WTC11 (cell line): ENCODE measurements at regions not wholly inside any gene's neighbourhood (a gene's known extent, or its start where the extent isn't known, plus 50 kb on each side); places are given as distances from the start of the nearest gene placed in this dataset.

Source experiments
- ATAC-seq: fragments of 200-7000 bp; cut with Tn5 transposase; 2 replicates; pipeline ENCODE4 v1.10.0; 2021; ENCODE audit warnings: mild to moderate bottlenecking, moderate library complexity
- CTCF ChIA-PET: fragments of 300-600 bp; sonication (Branson Sonifier 250); formaldehyde crosslinking; loops from one replicate; lab custom pipeline; 2021; ENCODE audit warnings: antibody characterized with exemption; lab: Charles Lee
- POLR2A ChIA-PET: fragments of 350-600 bp; sonication (Branson Sonifier 250); formaldehyde crosslinking; loops from one replicate; lab custom pipeline; 2021; ENCODE audit warnings: antibody characterized with exemption; lab: Charles Lee
- DNase-seq: peaks from one replicate; pipeline ENCODE4 v3.0.0; 2021; ENCODE audit warnings: low spot score
- H3K27ac Mint-ChIP-seq: 2 replicates; pipeline ENCODE4 v1.8.0; 2021; ENCODE audit warnings: mixed read lengths
- H3K27me3 Mint-ChIP-seq: 2 replicates; pipeline ENCODE4 v1.8.0; 2021; ENCODE audit warnings: low read depth, mild to moderate bottlenecking, moderate library complexity, mixed read lengths
- H3K36me3 Mint-ChIP-seq: 2 replicates; pipeline ENCODE4 v1.8.0; 2021; ENCODE audit warnings: mixed read lengths
- H3K4me1 Mint-ChIP-seq: 2 replicates; pipeline ENCODE4 v1.8.0; 2022; ENCODE audit warnings: mixed read lengths
- H3K4me3 Mint-ChIP-seq: 2 replicates; pipeline ENCODE4 v1.8.0; 2021; ENCODE audit warnings: mild to moderate bottlenecking, moderate library complexity, mixed read lengths
- H3K9me3 Mint-ChIP-seq: 2 replicates; pipeline ENCODE4 v1.8.0; 2021; ENCODE audit warnings: mixed read lengths
- AFF4 ChIP-seq: sonication (generic); formaldehyde crosslinking; IDR thresholded peaks from 2 replicates; pipeline ENCODE4 v1.8.1; 2023; ENCODE audit warnings: mild to moderate bottlenecking, missing genetic modification reagents, borderline replicate concordance
- IRF2 ChIP-seq: sonication (generic); formaldehyde crosslinking; IDR thresholded peaks from 2 replicates; pipeline ENCODE4 v1.8.0; 2022; ENCODE audit warnings: low read depth, missing genetic modification reagents, borderline replicate concordance
- JUN ChIP-seq: sonication (generic); formaldehyde crosslinking; IDR thresholded peaks from 2 replicates; pipeline ENCODE4 v1.8.0; 2023; ENCODE audit warnings: mild to moderate bottlenecking, missing genetic modification reagents
- KAT7 ChIP-seq: sonication (generic); formaldehyde crosslinking; IDR thresholded peaks from 2 replicates; pipeline ENCODE4 v1.8.1; 2023; ENCODE audit warnings: missing genetic modification reagents, mild to moderate bottlenecking, borderline replicate concordance
- MAX ChIP-seq: sonication (generic); formaldehyde crosslinking; IDR thresholded peaks from 2 replicates; pipeline ENCODE4 v1.8.0; 2022; ENCODE audit warnings: mild to moderate bottlenecking, missing genetic modification reagents
- MLX ChIP-seq: sonication (generic); formaldehyde crosslinking; IDR thresholded peaks from 2 replicates; pipeline ENCODE4 v1.8.1; 2023; ENCODE audit warnings: mild to moderate bottlenecking, missing genetic modification reagents, moderate library complexity
- NFYB ChIP-seq: sonication (generic); formaldehyde crosslinking; conservative IDR thresholded peaks from 2 replicates; pipeline ENCODE4 v1.8.0; 2022; ENCODE audit warnings: low read depth, missing genetic modification reagents
- NR2C2 ChIP-seq: sonication (generic); formaldehyde crosslinking; IDR thresholded peaks from 2 replicates; pipeline ENCODE4 v1.8.0; 2022; ENCODE audit warnings: mild to moderate bottlenecking, missing genetic modification reagents
- SMAD4 ChIP-seq: sonication (generic); formaldehyde crosslinking; IDR thresholded peaks from 2 replicates; pipeline ENCODE4 v1.8.0; 2022; ENCODE audit warnings: mild to moderate bottlenecking, missing genetic modification reagents
- SP1 ChIP-seq: sonication (generic); formaldehyde crosslinking; conservative IDR thresholded peaks from 2 replicates; pipeline ENCODE4 v1.8.1; 2022; ENCODE audit warnings: missing genetic modification reagents
- TCF7 ChIP-seq: sonication (generic); formaldehyde crosslinking; IDR thresholded peaks from 2 replicates; pipeline ENCODE4 v1.8.0; 2022; ENCODE audit warnings: mild to moderate bottlenecking, low read depth, missing genetic modification reagents, moderate library complexity
- TEAD1 ChIP-seq: sonication (generic); formaldehyde crosslinking; IDR thresholded peaks from 2 replicates; pipeline ENCODE4 v1.8.0; 2022; ENCODE audit warnings: mild to moderate bottlenecking, missing genetic modification reagents
- TEAD4 ChIP-seq: sonication (generic); formaldehyde crosslinking; IDR thresholded peaks from 2 replicates; pipeline ENCODE4 v1.8.0; 2022; ENCODE audit warnings: mild to moderate bottlenecking, missing genetic modification reagents
- ZNF232 ChIP-seq: sonication (generic); formaldehyde crosslinking; IDR thresholded peaks from 2 replicates; pipeline ENCODE4 v1.8.0; 2022; ENCODE audit warnings: mild to moderate bottlenecking, missing genetic modification reagents
- ZNF317 ChIP-seq: sonication (generic); formaldehyde crosslinking; IDR thresholded peaks from 2 replicates; pipeline ENCODE4 v1.8.1; 2023; ENCODE audit warnings: low read depth, mild to moderate bottlenecking, moderate library complexity, missing genetic modification reagents, borderline replicate concordance
- ZNF423 ChIP-seq: fragments of 250-450 bp; sonication (Bioruptor Pico); IDR thresholded peaks from 2 replicates; pipeline ENCODE4 v2.1.2; 2022; ENCODE audit warnings: mild to moderate bottlenecking, moderate library complexity
- TF ChIP-seq, protein P1 (sequence below): fragments of 200-600 bp; IDR thresholded peaks from 2 replicates; pipeline ENCODE4 v1.8.0; 2022; ENCODE audit warnings: antibody characterized with exemption
- TF ChIP-seq, protein P2 (sequence below): sonication (generic); formaldehyde crosslinking; IDR thresholded peaks from 2 replicates; pipeline ENCODE4 v1.8.0; 2022; ENCODE audit warnings: mild to moderate bottlenecking, missing genetic modification reagents
- TF ChIP-seq, protein P3 (sequence below): sonication (generic); formaldehyde crosslinking; IDR thresholded peaks from 2 replicates; pipeline ENCODE4 v1.8.1; 2022; ENCODE audit warnings: low read depth, mild to moderate bottlenecking, moderate library complexity, missing genetic modification reagents, borderline replicate concordance
- TF ChIP-seq, protein P4 (sequence below): fragments of 250-450 bp; sonication (Bioruptor Pico); IDR thresholded peaks from 2 replicates; pipeline ENCODE4 v1.8.0; 2021; ENCODE audit warnings: mild to moderate bottlenecking

- TF ChIP-seq AFF4, result no peak
- no peak for TF ChIP-seq NFYB (CRISPR knock-in tag)
- no peak for TF ChIP-seq JUN
- TF ChIP-seq NR2C2, result no peak
- no peak for TF ChIP-seq SP1
- no peak for TF ChIP-seq TCF7 (CRISPR knock-in tag)
- TF ChIP-seq, protein P1, sequence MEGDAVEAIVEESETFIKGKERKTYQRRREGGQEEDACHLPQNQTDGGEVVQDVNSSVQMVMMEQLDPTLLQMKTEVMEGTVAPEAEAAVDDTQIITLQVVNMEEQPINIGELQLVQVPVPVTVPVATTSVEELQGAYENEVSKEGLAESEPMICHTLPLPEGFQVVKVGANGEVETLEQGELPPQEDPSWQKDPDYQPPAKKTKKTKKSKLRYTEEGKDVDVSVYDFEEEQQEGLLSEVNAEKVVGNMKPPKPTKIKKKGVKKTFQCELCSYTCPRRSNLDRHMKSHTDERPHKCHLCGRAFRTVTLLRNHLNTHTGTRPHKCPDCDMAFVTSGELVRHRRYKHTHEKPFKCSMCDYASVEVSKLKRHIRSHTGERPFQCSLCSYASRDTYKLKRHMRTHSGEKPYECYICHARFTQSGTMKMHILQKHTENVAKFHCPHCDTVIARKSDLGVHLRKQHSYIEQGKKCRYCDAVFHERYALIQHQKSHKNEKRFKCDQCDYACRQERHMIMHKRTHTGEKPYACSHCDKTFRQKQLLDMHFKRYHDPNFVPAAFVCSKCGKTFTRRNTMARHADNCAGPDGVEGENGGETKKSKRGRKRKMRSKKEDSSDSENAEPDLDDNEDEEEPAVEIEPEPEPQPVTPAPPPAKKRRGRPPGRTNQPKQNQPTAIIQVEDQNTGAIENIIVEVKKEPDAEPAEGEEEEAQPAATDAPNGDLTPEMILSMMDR, result no peak
- no peak for TF ChIP-seq SMAD4 (CRISPR knock-in tag)
- TF ChIP-seq TEAD4, result no peak
- TF ChIP-seq, all 79 proteins: peak for 0
These were observed 434.4 kb upstream of the CNTN4 start (continued) for GRCh38 chr3:1664266-1664665.

DNA sequence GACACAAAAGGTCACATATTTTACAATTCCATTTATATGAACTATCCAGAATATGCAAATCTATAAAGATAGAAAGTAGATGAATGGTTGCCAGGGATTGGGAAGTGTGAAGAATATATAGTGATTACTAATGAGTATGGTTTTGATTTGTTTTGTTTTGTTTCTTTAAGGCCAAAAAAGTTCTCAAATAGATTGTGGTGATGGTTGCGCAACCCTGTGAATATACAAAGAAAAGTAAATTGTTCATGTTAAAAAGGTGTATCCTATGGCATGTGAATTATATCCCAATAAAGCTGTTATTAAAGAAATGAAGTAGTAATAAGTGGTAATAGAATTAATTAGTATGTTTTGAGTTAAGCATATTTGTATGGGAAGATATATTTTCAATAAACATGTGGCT, 431.8 kb upstream of the CNTN4 start:
- Mint-ChIP-seq H3K27me3 (peaks cover 3% of the 10 kb centered on the region; the same call in 1 of the 2 replicates), H3K27ac (no peak overlapping the region), H3K36me3 (peaks cover 53% of the 10 kb centered on the region), H3K4me1 (no peaks in the 10 kb centered on the region), H3K4me3 (no peak overlapping the region), H3K9me3 (peaks cover 65% of the 10 kb centered on the region)
- TF ChIP-seq IRF2 (no peak), MAX (no peak), ZNF232 (CRISPR knock-in tag) (no peak), TEAD1 (no peak), ZNF317 (CRISPR knock-in tag) (no peak), MLX (no peak), NFYB (CRISPR knock-in tag) (no peak), NR2C2 (no peak), ZNF423 (CRISPR knock-in tag) (no peak), KAT7 (CRISPR knock-in tag) (no peak)
- TF ChIP-seq, protein P2, sequence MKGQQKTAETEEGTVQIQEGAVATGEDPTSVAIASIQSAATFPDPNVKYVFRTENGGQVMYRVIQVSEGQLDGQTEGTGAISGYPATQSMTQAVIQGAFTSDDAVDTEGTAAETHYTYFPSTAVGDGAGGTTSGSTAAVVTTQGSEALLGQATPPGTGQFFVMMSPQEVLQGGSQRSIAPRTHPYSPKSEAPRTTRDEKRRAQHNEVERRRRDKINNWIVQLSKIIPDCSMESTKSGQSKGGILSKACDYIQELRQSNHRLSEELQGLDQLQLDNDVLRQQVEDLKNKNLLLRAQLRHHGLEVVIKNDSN (CRISPR knock-in tag), result no peak
- TF ChIP-seq, protein P3, sequence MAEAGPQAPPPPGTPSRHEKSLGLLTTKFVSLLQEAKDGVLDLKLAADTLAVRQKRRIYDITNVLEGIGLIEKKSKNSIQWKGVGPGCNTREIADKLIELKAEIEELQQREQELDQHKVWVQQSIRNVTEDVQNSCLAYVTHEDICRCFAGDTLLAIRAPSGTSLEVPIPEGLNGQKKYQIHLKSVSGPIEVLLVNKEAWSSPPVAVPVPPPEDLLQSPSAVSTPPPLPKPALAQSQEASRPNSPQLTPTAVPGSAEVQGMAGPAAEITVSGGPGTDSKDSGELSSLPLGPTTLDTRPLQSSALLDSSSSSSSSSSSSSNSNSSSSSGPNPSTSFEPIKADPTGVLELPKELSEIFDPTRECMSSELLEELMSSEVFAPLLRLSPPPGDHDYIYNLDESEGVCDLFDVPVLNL (CRISPR knock-in tag), result no peak
- TF ChIP-seq, protein P4, sequence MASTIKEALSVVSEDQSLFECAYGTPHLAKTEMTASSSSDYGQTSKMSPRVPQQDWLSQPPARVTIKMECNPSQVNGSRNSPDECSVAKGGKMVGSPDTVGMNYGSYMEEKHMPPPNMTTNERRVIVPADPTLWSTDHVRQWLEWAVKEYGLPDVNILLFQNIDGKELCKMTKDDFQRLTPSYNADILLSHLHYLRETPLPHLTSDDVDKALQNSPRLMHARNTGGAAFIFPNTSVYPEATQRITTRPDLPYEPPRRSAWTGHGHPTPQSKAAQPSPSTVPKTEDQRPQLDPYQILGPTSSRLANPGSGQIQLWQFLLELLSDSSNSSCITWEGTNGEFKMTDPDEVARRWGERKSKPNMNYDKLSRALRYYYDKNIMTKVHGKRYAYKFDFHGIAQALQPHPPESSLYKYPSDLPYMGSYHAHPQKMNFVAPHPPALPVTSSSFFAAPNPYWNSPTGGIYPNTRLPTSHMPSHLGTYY (CRISPR knock-in tag), result no peak
- ChIA-PET CTCF (no interaction called here), POLR2A (no interaction called here)
- DNase-seq (no peak), ATAC-seq (no peak)
